GM12892 (cell line): ENCODE measurements at regions not wholly inside any gene's neighbourhood (a gene's known extent, or its start where the extent isn't known, plus 50 kb on each side); places are given as distances from the start of the nearest gene placed in this dataset.

ENCODE experiments used
- DNase-seq: peaks from one replicate; pipeline ENCODE4 v3.0.0; 2011; ENCODE audit not compliant: insufficient read length
- FAIRE-seq: peaks from 2 replicates; lab custom pipeline; 2011; peaks lifted over from hg19 to GRCh38; lab: Jason Lieb, UNC
- POLR2A ChIP-seq: IDR thresholded peaks from 2 replicates; pipeline ENCODE4 v1.6.1; 2011; ENCODE audit warnings: low read depth, low read length, control low read depth
- POLR2AphosphoS5 ChIP-seq: IDR thresholded peaks from 2 replicates; pipeline ENCODE4 v1.6.1; 2011; ENCODE audit warnings: low read depth, low read length, control low read depth
- TAF1 ChIP-seq: IDR thresholded peaks from 2 replicates; pipeline ENCODE4 v1.6.1; 2011; ENCODE audit warnings: low read depth, mild to moderate bottlenecking, control low read depth, low read length, borderline replicate concordance

DNA sequence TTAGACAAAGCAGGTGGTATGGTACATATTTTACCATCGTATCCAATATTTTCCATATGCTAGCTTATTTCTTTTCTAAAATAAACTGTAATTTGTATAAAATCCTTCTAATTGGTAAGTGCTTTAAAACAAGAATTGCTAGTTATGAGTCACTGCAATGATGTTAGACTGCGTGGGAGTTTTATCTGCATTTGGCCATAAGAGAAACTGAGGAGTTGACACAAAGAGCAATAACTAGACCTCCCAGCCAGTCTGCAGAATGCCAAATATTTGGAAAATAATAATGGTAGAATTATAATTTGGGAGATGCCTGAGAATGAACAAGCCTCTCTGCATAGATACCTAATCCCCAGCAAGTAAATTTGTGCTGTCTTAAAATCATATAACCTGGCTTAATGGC is 61.7 kb upstream of the PTPRR start:
- no peak for FAIRE-seq
- TF ChIP-seq POLR2A (no peak), TAF1 (no peak), POLR2AphosphoS5 (no peak)
- no peak for DNase-seq

DNA sequence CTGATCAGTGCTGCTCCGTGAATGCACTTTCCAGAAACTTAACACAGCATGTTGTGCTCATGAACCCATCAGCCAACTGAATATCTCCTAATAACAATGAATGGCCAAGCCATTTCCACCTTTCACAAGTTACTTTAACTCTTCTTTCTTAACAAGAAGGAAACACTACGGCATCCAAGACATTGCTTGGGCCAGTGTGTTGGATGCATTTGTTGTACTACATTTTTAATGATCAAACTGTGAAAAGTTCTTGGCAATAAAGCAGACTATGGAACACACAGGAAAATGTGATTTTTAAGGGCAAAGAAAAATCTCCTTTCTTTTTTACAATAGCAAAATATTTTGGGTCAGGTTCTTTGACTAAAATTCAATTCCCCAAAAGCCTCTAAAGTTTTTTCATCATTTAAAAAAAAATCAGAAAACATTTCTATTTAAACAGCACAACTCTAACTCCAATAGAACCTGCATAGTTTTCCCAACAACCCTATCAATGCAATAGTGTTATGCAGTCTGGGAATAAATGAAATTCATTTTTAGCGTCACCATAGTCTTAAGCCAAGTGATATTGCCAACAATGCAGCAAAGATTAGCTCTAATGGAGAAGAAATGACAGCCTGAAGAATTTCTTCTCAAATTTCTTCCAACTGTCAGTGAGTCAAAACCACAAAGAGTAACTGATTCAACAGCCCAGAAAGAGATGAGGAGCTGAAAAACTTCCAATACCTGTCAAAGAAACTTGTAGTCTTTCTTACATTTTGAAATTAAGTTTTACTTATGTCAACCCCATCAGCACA is 50.7 kb upstream of the PTPRR start:
- FAIRE-seq, result no peak
- no peak for DNase-seq
- no peak for TF ChIP-seq POLR2AphosphoS5
- TF ChIP-seq POLR2A, result no peak
- no peak for TF ChIP-seq TAF1
